Caco-2 (cell line): ENCODE measurements at regions not wholly inside any gene's neighbourhood (a gene's known extent, or its start where the extent isn't known, plus 50 kb on each side); places are given as distances from the start of the nearest gene placed in this dataset.

Experiments used
- BruUV-seq: library from RNA; stranded (reverse); fragments of 400-500 nt; replicated peaks from 2 replicates; lab custom pipeline; 2021; lab: Mats Ljungman, UMichigan
- CTCF ChIA-PET: fragments of 300-600 bp; sonication (Branson Sonifier 250); formaldehyde crosslinking; loops from one replicate; lab custom pipeline; 2022; ENCODE audit warnings: antibody characterized with exemption; lab: Charles Lee
- POLR2A ChIA-PET: fragments of 300-600 bp; sonication (Branson Sonifier 250); formaldehyde crosslinking; loops from one replicate; lab custom pipeline; 2022; ENCODE audit warnings: antibody characterized with exemption; lab: Charles Lee
- DNase-seq, 2 experiments: peaks; one replicate each; pipeline versions ENCODE4 v3.0.0 to v3.0.0-alpha.2; 2020 to 2022
- H3K27me3 ChIP-seq: replicated peaks from 2 replicates; pipeline ENCODE4 v1.6.0; 2011; ENCODE audit warnings: low read length; ENCODE audit not compliant: control insufficient read depth, insufficient read depth
- H3K36me3 ChIP-seq: 2 replicates; pipeline ENCODE4 v1.5.1; 2011; ENCODE audit warnings: low read length; ENCODE audit not compliant: control insufficient read depth, insufficient read depth
- H3K4me1 ChIP-seq: fragments of 250-450 bp; sonication (Bioruptor Pico); 2 replicates; pipeline ENCODE4 v1.5.1; 2020; ENCODE audit warnings: mild to moderate bottlenecking
- H3K4me3 ChIP-seq: 2 replicates; pipeline ENCODE4 v1.5.1; 2011; ENCODE audit warnings: low read depth, mild to moderate bottlenecking, control low read depth, low read length
- H3K9me3 ChIP-seq: fragments of 250-450 bp; sonication (Bioruptor Pico); 2 replicates; pipeline ENCODE4 v1.5.1; 2020; ENCODE audit warnings: mild to moderate bottlenecking, moderate library complexity
- H3K27ac Mint-ChIP-seq: one replicate; pipeline ENCODE4 v1.8.0; 2022; ENCODE audit warnings: mixed read lengths; ENCODE audit not compliant: unreplicated experiment
- H3K27me3 Mint-ChIP-seq: one replicate; pipeline ENCODE4 v1.8.0; 2022; ENCODE audit warnings: mixed read lengths; ENCODE audit not compliant: insufficient read depth, unreplicated experiment
- H3K36me3 Mint-ChIP-seq: one replicate; pipeline ENCODE4 v1.8.0; 2022; ENCODE audit warnings: mild to moderate bottlenecking, mixed read lengths; ENCODE audit not compliant: insufficient read depth, unreplicated experiment
- H3K4me1 Mint-ChIP-seq: one replicate; pipeline ENCODE4 v1.8.0; 2022; ENCODE audit warnings: low read depth, mixed read lengths; ENCODE audit not compliant: unreplicated experiment
- H3K4me3 Mint-ChIP-seq: one replicate; pipeline ENCODE4 v1.8.0; 2022; ENCODE audit warnings: mild to moderate bottlenecking, moderate library complexity, mixed read lengths; ENCODE audit not compliant: unreplicated experiment
- H3K9me3 Mint-ChIP-seq: one replicate; pipeline ENCODE4 v1.8.0; 2022; ENCODE audit warnings: mixed read lengths; ENCODE audit not compliant: unreplicated experiment
- CTCF ChIP-seq, 2 experiments: fragments of 200-600 bp in 1 of 2; IDR thresholded peaks; 1 replicate in 1 of 2; 2 replicates in 1 of 2; pipeline versions ENCODE4 v1.5.1 to v1.8.0; 2011 to 2022; ENCODE audit warnings: antibody characterized with exemption in 1 of 2, control low read depth in 1 of 2, inconsistent platforms in 1 of 2, low read depth in 1 of 2, low read length in 1 of 2, mild to moderate bottlenecking in 1 of 2, moderate library complexity in 1 of 2; ENCODE audit not compliant: insufficient read depth in 1 of 2, severe bottlenecking in 1 of 2, unreplicated experiment in 1 of 2
- intact Hi-C: fragments of 100-400 bp; cut with micrococcal nuclease; formaldehyde crosslinking; loops from one replicate; pipeline ENCODE4 v1.10.0; 2022; ENCODE audit not compliant: unreplicated experiment

GRCh38 chr12:98328467-98328866, 186.9 kb upstream of the TMPO start:
- DNase-seq: no peak
- Histone ChIP-seq H3K4me3 (no peak overlapping the region), H3K4me1 (no peaks in the 10 kb centered on the region), H3K36me3 (no peaks in the 10 kb centered on the region), H3K27me3 (no peaks in the 10 kb centered on the region), H3K9me3 (no peaks in the 10 kb centered on the region)
- BruUV-seq: no TSS peak
- no peaks in the 10 kb centered on the region for H3K27me3 Mint-ChIP-seq
- intact Hi-C loops: no loop called here
- H3K36me3 Mint-ChIP-seq: peaks cover 5% of the 10 kb centered on the region
- ChIA-PET CTCF (no interaction called here), POLR2A (no interaction called here)
- H3K4me3 Mint-ChIP-seq: no peak overlapping the region
- no peaks in the 10 kb centered on the region for H3K4me1 Mint-ChIP-seq
- no peak overlapping the region for H3K27ac Mint-ChIP-seq
- H3K9me3 Mint-ChIP-seq: no peaks in the 10 kb centered on the region
- TF ChIP-seq CTCF (IDR thresholded peaks at IDR 0.05; ENCODE audit: insufficient read depth in 1 of 2, low read depth in 1 of 2, low read length in 1 of 2, severe bottlenecking in 1 of 2, unreplicated experiment in 1 of 2): no peak

- H3K9me3 ChIP-seq: no peaks in the 10 kb centered on the region
- no peaks in the 10 kb centered on the region for H3K36me3 ChIP-seq
- no peak for DNase-seq
- no peaks in the 10 kb centered on the region for H3K4me1 ChIP-seq
- intact Hi-C loops: loop anchor here (1.0 kb wide), 1 partner anchor 46 kb away; no protein-coding TSS in a partner anchor
- no peak for TF ChIP-seq CTCF (IDR thresholded peaks at IDR 0.05; ENCODE audit: insufficient read depth in 1 of 2, low read depth in 1 of 2, low read length in 1 of 2, severe bottlenecking in 1 of 2, unreplicated experiment in 1 of 2)
- peaks cover 5% of the 10 kb centered on the region for H3K36me3 Mint-ChIP-seq
- ChIA-PET CTCF (no interaction called here), POLR2A (no interaction called here)
- H3K4me3 Mint-ChIP-seq: no peak overlapping the region
- no peak overlapping the region for H3K27ac Mint-ChIP-seq
- H3K27me3 Mint-ChIP-seq: no peaks in the 10 kb centered on the region
- H3K27me3 ChIP-seq: no peaks in the 10 kb centered on the region
- no peaks in the 10 kb centered on the region for H3K9me3 Mint-ChIP-seq
- H3K4me1 Mint-ChIP-seq: no peaks in the 10 kb centered on the region
- BruUV-seq: no TSS peak
- no peak overlapping the region for H3K4me3 ChIP-seq
Measured at GRCh38 chr12:98329589-98329988, 185.8 kb upstream of the TMPO start.

GRCh38 chr12:98332642-98333041, 182.7 kb upstream of the TMPO start:
- Mint-ChIP-seq H3K27ac (no peak overlapping the region), H3K27me3 (peaks cover 3% of the 10 kb centered on the region), H3K9me3 (no peaks in the 10 kb centered on the region), H3K4me1 (peaks cover 7% of the 10 kb centered on the region), H3K36me3 (peaks cover 5% of the 10 kb centered on the region), H3K4me3 (no peak overlapping the region)
- Histone ChIP-seq H3K4me1 (no peaks in the 10 kb centered on the region), H3K27me3 (no peaks in the 10 kb centered on the region), H3K4me3 (no peak overlapping the region), H3K9me3 (no peaks in the 10 kb centered on the region), H3K36me3 (no peaks in the 10 kb centered on the region)
- ChIA-PET POLR2A (no interaction called here), CTCF (no interaction called here)
- intact Hi-C loops: no loop called here
- no peak for TF ChIP-seq CTCF (IDR thresholded peaks at IDR 0.05; ENCODE audit: insufficient read depth in 1 of 2, low read depth in 1 of 2, low read length in 1 of 2, severe bottlenecking in 1 of 2, unreplicated experiment in 1 of 2)
- DNase-seq: no peak
- BruUV-seq: no TSS peak
